ENCODE measurements at regions not wholly inside any gene's neighbourhood (a gene's known extent, or its start where the extent isn't known, plus 50 kb on each side); places are given as distances from the start of the nearest gene placed in this dataset.

DNA sequence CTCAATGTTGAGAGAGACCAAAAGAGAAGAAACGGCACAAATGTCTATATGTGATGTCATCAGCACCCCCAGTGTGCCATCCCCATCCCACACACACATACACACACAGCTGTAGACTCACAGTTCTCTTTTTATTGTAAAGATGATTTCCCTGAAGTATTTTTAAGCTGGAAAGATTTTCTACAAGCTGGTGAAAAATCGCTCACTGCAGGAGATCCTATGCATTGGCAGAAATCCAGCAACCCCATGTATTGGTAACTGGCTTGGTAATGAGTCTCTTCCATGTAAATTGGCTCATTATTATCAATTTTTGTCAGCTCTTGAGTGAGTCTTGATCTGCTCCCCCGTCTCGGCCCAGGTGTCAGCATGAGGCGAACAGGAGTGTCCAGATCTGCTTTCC, 107.1 kb upstream of the UQCRFS1 start:
- intact Hi-C loops (cut with DNase I): no loop called here
- Histone ChIP-seq H3K36me3 (no peaks in the 10 kb centered on the region), H3K4me1 (no peaks in the 10 kb centered on the region), H3K9me3 (no peaks in the 10 kb centered on the region), H3K27ac (no peak overlapping the region), H3K4me3 (no peak overlapping the region), H3K27me3 (no peaks in the 10 kb centered on the region)
- TF ChIP-seq, protein P1, sequence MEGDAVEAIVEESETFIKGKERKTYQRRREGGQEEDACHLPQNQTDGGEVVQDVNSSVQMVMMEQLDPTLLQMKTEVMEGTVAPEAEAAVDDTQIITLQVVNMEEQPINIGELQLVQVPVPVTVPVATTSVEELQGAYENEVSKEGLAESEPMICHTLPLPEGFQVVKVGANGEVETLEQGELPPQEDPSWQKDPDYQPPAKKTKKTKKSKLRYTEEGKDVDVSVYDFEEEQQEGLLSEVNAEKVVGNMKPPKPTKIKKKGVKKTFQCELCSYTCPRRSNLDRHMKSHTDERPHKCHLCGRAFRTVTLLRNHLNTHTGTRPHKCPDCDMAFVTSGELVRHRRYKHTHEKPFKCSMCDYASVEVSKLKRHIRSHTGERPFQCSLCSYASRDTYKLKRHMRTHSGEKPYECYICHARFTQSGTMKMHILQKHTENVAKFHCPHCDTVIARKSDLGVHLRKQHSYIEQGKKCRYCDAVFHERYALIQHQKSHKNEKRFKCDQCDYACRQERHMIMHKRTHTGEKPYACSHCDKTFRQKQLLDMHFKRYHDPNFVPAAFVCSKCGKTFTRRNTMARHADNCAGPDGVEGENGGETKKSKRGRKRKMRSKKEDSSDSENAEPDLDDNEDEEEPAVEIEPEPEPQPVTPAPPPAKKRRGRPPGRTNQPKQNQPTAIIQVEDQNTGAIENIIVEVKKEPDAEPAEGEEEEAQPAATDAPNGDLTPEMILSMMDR (IDR thresholded peaks at IDR 0.05): no peak
- ATAC-seq (no peak), DNase-seq (no peak)

DNA sequence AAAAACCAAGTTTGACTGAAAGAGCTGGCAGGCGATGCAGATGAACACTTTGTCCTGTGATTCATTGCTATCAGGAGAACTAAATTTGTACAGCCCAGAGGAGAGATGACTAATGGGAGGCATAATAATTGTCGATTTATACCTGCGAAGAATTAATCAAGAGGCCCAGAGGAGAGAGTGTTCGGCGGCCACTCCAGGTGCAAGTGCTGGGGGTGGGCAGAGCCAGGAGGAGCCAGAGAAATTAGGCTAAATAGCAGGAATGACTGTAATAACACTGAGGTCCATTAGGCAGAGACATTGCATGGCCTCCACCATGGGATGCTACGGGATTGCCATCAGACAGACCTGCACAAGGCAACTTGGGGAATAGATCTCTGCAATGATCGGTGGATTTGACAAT, 107.7 kb upstream of the UQCRFS1 start:
- Histone ChIP-seq H3K27ac (no peak overlapping the region), H3K4me1 (no peaks in the 10 kb centered on the region), H3K36me3 (no peaks in the 10 kb centered on the region), H3K4me3 (no peak overlapping the region), H3K9me3 (no peaks in the 10 kb centered on the region), H3K27me3 (no peaks in the 10 kb centered on the region)
- no peak for ATAC-seq
- TF ChIP-seq, protein P1 (IDR thresholded peaks at IDR 0.05): no peak
- DNase-seq: no peak
- intact Hi-C loops (cut with DNase I): no loop called here

DNA sequence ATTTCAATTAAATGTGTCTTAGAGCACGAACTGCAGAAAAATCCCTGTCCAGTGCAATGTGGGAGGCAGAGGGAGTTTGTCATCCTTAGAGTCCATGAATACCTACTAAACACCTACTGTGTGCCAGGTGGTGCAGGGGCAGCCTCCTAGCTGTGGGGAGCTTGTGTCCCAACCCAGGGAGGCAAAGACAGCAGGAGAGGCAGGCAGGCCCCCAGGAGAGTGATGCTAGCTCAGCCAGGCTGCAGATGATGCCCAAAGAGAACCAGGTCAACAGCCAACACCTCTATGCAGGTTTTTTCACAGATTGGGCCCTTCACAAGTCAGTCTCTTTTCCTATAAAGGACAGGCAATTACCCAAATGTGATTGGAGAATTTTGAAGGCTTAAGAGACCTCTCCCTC, 108.2 kb upstream of the UQCRFS1 start:
- intact Hi-C loops (cut with DNase I): no loop called here
- H3K36me3 ChIP-seq: no peaks in the 10 kb centered on the region
- no peak for ATAC-seq
- DNase-seq: no peak
- no peaks in the 10 kb centered on the region for H3K27me3 ChIP-seq
- TF ChIP-seq, protein P1 (IDR thresholded peaks at IDR 0.05): no peak
- H3K4me1 ChIP-seq: no peaks in the 10 kb centered on the region
- H3K9me3 ChIP-seq: no peaks in the 10 kb centered on the region
- no peak overlapping the region for H3K4me3 ChIP-seq
- no peak overlapping the region for H3K27ac ChIP-seq

DNA sequence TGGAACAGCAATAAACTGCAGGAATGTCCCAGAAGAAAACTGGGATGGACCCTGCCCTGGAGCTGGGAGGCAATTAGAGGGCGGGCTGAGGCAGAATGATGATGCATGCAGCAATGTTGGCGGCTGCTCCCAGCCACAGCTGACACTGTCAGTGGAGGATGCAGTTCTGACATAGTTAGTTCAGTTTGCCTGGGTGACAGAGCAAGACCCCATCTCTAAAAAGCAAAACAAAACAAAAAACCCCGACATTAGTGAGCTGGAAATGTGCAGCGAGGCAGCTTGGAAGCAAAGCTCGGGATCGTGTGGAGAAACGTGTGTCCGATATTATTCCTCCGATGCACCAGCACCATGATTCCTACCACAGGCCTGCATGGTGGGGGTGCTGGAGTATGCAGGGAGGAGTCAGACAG, 110.1 kb upstream of the UQCRFS1 start:
- no peak for DNase-seq
- no peak for ATAC-seq
- intact Hi-C loops (cut with DNase I): no loop called here
- H3K4me3 ChIP-seq: no peak overlapping the region
- TF ChIP-seq, protein P1 (IDR thresholded peaks at IDR 0.05): no peak
- H3K36me3 ChIP-seq: no peaks in the 10 kb centered on the region
- H3K27me3 ChIP-seq: no peaks in the 10 kb centered on the region
- H3K27ac ChIP-seq: no peak overlapping the region
- no peaks in the 10 kb centered on the region for H3K4me1 ChIP-seq
- no peaks in the 10 kb centered on the region for H3K9me3 ChIP-seq

DNA sequence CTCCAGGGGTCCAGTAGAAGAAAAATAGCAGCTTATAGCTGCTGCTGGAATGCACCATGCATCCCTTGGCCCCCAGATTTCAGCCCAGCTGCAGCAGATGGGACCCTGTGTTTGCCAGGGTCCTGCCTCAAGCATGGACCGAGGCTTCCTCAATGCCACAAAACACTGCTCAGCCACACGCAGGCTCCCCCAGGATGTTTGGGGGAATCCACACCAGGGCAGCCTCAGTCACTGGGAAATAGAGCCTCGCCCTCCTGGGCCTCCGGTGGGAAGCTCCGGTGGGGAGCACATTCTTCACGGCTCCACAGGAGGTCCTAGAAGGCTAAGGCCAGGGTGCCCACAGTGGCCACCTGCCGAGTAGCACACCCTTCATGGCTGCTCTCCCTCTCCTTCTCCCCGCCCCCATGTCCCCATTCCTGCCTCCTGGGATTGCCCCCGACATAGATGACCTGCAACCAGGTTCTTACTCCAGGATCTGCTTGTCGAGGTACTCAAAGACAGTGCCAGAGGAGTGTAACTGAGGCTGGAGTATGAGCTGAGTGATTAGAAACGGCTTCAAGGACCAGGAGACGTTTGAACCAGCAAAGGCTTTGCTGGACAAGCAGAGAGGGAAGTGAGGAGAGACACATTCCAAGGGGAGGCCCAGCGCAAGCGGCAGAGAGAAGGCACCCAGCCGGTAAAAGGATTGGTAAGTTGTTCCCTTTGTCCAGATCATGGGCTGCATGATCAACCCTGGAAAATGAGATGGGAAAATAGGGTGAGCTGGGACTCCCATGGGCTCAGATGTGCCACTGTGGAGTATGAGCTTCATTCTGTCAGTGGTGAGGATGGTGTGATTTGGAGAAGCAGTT, 110.7 kb upstream of the UQCRFS1 start:
- no peak for ATAC-seq
- H3K36me3 ChIP-seq: no peaks in the 10 kb centered on the region
- no peaks in the 10 kb centered on the region for H3K9me3 ChIP-seq
- H3K27me3 ChIP-seq: no peaks in the 10 kb centered on the region
- H3K4me1 ChIP-seq: no peaks in the 10 kb centered on the region
- no peak for DNase-seq
- H3K4me3 ChIP-seq: no peak overlapping the region
- intact Hi-C loops (cut with DNase I): no loop called here
- no peak overlapping the region for H3K27ac ChIP-seq
- TF ChIP-seq, protein P1 (IDR thresholded peaks at IDR 0.05): no peak
